ENCODE measurements at regions not wholly inside any gene's neighbourhood (a gene's known extent, or its start where the extent isn't known, plus 50 kb on each side); places are given as distances from the start of the nearest gene placed in this dataset.
A peak's percentile ranks its signal among the peaks of the same experiment; 100 is the strongest.
"Not testable (repeated sequence)": the region's sequence is repeated elsewhere in the genome, so short reads cannot be mapped to it uniquely, and the experiment has no call there.

DNA sequence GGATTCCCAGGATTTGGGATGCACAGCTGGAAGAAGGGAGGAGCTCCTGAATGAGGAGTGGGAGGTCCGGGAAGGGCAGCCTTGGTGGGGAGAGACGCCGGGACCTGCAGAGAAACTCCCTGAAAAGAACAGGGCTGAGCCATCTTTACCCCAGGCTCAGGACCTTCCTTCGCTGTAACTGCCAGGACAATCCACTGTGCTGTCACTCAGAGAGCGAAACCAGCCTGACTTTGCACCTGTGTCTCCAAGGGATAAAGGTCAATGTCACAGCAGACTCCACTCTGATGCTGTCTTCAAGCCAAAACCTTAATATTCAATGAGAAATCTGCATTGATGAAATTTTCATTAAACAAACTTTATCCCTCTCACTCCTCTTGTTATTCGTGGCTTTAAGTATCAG lies 235.4 kb upstream of the SULF2 start:
- DNase-seq: not testable (repeated sequence)

DNA sequence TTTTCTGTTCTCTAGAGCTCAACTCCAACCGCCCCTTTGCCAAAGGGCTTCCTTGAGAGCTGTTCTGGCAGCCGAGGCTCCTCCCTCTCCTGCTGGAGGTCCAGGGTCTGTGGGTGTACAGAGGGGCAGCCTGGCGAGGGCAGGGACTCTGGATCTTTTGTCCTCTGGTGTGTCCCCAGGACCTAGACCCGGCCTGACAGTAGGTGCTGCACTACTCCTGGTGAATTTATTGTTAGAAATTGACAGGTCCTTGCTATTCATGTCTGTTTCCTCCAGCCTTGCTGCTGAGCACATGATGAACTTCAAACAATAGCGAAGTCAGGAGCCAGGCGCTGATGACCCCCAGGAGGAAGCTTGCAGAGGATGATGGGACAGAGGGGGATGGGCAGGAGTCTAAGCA lies 234.7 kb upstream of the SULF2 start:
- DNase-seq: no peak

DNA sequence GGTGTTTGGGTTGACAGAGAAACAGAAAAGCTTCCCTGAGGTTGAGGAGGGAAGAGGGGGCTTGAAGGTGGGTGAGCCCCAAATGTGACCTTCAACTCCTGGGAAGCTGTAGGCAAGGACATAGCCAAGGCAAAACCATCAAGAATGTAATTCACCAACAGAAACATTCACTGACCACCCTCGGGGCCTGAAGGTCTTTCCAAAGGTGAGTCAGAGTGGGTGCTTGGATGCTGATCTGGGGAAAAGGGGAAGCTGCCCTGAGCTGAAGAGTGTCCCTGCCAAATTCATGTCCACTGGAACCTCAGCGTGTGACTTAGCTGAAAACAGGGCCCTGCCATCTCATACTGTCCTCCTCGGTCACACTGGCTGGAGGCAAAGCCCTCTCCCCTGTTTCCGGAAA lies 234.2 kb upstream of the SULF2 start:
- DNase-seq: no peak

DNA sequence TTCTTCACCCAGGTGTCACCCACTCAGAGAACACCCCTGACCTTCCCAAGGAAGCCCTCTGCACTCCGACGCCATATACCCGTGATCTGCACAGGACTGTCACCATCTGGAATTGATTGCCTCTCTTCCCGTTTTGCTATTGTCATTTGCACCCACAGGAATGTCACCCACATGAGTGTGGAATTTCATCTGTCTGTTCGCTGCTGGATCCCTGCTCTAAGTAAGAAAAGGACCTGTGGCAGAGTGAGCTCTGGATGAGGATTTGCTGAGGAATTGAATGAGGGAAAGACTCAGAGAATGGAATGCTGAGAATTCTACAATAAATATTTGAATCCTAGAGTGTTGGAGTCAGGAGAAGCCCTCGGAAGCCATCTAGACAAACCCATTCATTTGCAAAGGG lies 233.6 kb upstream of the SULF2 start:
- not testable (repeated sequence) for DNase-seq

DNA sequence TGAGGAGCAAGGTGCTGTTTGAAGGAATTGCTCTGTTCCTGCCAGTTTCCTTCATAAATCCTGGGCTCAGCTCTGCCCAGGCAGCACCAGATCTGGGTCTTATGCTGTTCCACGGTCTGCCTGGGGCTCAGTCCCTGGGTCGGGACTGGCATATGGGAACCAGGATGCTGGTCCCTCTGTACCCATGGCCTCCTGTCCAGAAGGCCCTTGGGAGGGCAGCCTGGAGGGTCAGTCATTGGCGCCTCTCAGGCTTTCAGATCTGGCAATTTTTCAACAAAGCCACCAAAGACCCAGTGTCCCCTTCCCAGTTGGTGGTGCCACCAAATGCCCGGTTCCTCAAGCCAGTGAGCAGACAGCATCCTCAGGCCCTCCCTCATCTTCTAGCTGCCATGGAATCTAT lies 232.7 kb upstream of the SULF2 start:
- no peak for DNase-seq

DNA sequence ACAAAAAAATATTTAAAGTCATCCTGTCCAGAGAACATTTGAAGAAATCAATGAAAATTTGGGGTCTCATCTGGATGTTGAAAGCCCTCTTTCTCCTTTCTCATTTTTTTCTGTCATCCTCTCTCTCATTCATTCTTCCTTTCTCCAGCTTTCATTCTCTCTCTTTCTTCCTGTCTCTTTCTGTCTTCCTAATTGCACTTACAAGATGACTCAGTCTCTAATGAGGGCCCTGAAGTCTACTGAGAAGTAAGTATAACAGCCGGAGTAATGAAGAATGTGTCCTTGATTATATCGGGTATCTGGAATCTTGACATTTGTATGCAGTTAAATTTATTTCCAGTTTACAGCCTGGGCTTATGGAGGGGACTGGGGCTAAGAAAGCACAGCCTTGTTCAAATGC lies 232.2 kb upstream of the SULF2 start:
- no peak for DNase-seq

DNA sequence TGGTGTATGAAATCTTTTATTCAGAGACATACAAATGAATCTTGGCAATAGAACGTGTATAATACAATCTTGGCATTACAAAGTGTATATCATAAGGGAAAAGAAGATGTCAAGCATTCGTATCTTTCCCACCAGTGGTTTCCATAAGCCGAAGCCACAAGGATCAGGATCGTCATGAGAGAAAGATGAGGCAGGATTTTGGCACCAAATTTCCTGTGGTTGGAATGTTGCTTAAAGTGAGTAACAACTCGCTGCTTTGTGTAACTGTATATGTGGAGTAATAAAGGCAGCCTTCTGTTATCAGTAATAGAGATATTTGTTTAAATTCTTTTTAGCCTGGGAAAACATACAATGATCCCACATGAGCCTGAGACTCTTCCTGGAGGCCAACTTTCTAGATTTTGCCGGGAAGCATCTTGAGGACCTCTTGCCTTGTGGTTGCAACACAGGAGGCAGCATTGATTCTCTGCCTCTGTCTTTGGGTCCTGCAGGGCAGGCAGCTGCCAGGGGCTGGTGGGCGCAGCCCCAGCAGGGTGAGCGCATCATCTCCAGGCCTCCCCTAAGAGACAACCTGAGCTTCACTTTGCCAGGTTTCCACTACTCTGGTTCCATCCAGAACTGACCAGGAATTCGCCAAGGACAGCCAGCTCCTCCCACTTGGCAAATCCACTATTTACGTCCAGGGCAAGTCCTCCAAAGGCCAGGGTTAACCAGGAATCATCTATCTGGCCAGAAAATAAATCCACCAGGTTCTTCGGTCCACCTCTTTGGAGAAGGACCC lies 230.9 kb upstream of the SULF2 start:
- peak; percentile 54 for DNase-seq

DNA sequence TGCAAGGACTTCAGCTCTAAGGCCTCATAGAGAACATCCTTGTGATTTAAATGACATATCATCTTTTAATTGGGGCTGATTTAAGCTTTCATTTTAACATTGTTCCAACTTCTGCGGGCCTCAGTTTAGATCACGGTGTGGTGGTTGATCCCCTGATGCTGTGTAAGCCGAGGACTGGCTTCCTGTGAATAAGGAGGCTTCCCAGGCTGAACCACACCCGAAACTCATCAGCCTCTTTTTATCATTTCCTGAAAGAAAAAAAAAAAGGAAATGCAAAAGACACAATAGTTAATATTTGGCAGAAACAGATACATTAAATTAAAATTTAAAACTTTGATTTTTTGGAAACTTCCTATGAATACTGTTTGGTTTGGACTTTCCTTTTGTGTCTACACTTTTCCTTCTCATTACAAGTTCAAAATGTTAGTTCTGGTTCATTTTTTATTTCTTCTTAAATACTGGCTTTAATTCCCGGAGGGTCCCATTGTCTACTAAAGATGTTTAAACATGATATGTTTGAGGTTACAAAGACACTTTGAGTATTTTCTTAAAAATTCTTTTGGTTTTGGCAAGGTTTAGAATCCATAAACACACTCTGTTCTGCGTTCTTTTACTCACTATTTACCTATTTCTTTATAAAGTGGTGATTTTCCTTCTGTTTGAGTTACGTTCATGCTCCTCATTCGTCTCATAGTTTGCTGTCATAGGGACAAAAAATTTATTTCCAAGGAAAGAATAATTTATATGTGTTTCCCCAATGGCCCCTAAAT lies 230.0 kb upstream of the SULF2 start:
- no peak for DNase-seq

DNA sequence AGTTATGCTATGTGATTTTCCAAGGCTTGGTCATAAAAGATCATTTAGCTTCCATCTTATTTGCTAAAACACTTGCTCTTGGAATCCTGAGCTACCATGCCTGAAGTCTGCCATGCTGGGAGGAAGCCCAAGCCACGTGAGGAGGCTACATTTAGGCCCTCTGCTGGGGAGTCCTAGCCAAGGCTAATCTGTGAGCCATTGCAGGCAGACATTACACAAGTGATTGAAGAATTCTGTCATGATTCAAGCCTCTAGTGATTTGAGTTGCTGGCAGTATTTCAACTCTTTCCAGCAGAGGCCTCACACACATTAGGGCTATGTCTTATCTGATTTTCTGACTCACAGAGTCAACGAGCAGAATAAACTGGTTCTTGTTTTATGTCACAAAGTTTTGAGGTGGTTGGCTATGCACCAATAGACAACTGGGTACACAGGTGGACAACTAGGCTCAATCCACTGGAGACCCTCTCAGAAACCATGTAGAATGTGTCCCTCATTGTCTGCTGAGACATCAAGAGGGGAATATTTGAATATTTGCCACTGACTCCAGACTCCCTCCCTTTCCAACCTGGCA lies 227.2 kb upstream of the SULF2 start:
- DNase-seq: no peak

DNA sequence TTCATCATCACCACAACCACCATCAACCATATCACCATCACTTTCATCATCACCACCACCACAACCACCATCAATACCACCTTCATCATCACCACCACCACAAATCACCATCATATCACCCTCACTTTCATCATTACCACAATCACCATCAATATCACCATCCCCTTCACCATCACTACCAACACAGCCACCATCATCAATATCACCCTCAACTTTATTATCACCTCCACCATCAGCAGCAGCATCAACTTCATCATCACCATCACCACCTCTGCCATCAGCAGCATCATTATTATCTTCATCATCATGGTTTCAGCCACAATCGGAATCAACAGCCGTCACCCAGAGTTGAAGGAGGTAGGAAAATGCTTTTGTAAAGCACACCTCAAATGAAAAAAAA lies 225.7 kb upstream of the SULF2 start:
- no peak for DNase-seq

DNA sequence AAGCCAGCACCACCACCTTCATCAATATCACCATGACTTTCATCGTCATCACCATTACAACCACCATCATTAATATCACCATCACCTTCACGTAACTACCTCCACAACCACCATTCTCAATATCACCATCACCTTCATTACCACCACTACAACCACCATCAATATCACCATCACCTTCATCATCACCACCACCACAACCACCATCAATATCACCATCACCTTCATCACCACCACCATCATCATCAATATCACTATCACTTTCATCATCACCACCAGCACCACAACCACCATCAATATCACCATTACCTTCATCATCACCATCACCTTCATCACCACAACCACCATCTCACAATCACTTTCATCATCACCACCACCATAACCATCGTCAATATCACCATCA lies 225.3 kb upstream of the SULF2 start:
- DNase-seq: no peak

DNA sequence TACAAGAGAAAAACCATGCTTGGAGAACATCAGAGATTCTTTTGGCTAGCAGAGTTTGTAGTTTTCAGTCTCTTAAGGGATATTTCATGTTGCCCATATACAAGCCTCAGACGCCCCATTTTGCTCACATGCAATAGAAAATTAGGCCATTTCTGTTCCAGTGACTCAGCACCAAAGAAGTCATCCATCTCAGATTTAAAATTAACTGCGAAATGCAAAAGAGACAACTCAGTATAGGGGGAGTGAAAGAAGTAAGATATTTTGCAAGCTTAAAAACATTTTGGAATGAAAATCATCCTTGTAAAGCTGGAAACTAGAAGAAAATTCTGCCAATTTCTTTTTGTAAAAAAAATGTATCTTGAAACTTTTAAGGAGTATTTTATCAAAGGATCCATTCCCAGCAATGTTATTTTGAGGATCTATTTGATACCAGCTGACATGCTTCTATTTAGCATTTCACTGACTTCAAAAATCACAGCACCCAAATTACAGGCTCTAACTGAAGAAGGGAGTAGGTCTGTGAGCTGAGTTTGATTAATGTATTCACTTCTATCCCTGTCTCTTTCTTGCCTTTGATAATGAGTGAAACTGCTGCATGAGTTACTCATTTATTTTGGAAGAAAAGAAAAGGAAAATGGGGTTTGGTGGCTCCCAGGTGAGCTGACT lies 223.7 kb upstream of the SULF2 start:
- DNase-seq: no peak

DNA sequence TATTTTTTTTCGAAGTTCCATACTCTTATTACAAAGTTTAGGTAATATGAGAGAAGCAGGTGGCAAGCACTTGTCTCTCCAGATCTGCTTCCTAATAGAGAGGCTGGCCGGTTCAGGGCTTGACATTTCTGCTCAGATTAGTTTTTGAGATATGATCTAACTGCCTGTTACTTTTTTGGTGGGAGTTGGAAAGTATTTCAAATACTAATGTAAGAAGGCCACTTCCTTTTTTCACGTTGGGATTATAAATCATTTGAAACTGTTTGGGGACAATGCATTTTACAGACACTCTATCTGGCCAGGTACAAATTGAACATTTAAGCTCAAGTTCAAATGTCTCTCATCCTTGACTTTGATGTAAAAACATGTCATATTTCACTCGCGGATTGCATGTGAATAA lies 222.1 kb upstream of the SULF2 start:
- no peak for DNase-seq

DNA sequence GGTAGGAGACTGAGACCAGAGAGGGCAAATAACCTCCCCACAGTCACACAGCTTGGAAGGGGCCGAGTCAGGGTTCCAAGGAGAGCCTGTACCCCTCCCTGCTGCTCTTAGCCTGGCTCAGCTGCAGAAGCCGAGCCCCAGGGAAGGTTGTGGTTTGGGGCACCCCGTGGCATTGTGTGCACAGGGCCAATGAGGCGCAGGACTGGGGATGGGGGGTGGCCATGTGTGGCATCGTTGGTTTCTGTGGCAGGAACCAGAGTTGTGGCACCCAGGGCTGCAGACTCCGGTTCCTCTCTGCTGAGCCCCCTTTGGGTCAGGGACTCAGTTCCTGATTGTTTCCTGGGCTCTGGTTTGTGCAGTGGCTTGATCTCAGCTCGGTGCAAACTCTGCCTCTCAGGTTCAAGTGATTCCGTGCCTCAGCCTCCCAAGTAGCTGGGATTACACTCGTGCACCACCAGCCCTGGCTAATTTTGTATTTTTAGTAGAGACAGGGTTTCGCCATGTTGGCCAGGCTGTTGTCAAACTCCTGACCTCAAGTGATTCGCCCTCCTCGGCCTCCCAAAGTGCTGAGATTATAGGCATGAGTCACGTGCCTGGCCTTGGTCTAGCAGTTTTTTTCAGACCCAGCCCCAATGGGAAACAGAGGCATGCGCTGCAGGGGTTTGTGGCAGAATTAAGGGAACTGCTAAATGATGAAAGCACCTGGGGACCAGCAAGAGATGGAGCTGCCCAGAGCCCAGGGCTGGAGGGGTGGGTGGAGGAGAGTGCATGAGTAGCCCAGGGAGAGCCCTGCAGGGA lies 221.0 kb upstream of the SULF2 start:
- DNase-seq: no peak

DNA sequence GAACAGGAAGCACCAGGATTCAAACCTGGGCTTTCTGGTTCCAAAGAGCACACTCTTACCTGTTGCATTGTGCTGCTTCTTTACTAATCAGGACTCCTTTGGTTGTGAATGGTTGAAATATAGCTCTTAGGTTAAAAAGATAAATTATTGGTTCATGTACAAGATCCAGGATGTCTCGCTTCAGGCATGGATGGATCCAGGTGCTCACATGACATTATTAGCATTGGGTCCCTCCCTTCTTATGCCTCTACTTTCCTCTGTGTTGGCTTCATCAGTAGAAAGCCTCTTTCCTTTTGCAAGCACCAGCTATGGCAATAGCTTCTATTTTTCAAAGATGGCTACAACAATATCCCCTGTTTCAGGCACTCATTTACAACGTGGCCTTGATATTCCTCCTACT lies 217.7 kb upstream of the SULF2 start:
- DNase-seq: no peak

DNA sequence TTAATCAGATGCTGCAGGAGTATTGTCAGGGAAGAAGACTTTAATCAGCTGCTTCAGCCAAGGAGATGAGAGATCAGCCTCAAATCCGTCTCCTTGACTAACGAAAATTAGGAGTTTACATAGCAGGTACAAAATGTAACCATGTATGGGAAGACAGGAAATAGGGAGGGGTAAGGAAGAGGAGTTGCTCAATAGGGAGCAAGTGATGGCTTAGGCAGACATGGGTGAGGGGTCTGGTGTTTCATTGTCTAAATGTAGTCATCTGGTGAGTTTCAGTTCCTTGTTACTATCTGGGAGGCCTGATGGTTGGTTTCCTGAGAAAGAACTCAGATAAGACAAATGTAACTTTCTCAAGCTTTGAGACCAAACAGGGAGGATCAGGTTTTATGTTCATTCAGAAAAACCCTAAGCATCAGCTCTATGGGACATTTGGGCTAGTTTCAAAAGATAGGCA lies 217.3 kb upstream of the SULF2 start:
- no peak for DNase-seq

DNA sequence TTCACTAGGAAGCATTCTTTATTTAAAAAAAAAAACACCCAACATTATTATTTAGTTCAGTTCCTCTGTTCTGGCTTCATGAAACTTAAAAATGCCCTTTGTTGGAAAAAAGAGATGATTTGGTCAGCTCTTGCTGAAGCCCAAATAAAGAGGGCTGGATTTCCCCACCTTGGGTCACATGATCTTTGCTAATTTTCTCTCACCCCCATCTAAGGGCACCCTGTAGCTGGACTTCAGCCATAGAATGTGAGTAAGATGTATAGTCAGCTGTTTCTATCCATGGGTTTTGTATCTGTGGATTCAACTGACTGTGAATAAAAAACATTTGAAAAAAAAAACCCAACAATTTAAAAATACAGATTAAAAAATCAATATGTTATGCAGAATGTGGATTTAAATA lies 213.9 kb upstream of the SULF2 start:
- no peak for DNase-seq

DNA sequence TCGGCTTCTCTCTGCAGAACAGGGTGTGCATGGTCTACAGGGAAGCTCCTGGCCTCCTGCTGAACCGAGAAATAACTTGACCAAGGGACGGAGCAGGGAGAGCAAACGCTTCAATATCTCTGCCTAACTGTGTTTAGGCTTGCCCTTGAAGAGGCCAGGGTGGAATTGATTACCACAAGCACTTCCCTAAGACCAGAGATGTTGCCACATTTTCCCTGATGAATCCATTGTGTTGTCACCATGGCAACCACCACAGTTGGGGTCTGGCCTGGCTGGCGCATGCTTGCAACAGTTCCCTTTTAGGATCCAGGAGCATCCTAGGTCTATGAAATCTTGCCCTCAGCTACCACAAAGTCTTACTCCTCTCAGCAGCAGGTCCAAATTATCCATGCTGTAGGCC lies 213.5 kb upstream of the SULF2 start:
- no peak for DNase-seq

DNA sequence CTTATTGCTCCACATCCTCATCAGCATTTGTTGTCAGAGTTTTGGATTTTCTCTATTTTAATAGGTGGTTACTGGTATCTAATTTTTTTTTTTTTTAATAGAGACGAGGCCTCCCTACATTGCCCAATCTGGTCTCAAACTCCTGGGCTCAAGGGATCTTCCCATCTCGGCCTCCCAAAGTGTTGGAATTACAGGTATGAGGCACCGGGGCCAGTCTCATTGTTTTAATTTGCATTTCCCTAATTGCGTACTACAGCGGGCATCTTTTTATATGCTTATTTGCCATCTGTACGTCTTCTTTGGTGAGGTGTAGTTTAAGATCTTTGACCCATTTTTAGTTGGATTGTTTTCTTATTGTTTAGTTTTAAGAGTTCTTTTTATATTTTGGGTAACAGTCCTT lies 210.4 kb upstream of the SULF2 start:
- no peak for DNase-seq

DNA sequence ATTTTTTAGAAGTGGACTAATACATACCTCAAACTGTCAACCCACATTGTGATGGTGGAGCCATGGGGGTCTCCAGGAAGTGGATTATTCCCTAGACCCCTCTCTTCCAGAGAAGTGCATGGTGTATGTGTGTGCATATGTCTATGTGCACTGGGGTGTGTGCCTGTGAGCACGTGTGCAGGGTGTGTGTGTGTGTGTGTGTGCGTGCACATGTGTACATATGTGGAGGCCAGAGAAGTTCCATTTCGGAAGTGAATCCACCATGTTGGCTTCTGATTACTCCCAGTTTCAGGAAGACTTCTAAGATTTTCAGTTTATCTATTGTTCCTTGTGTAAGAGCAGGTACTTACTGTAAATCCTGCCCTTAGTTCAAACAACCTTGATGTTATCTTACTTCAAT lies 208.5 kb upstream of the SULF2 start:
- DNase-seq: no peak

DNA sequence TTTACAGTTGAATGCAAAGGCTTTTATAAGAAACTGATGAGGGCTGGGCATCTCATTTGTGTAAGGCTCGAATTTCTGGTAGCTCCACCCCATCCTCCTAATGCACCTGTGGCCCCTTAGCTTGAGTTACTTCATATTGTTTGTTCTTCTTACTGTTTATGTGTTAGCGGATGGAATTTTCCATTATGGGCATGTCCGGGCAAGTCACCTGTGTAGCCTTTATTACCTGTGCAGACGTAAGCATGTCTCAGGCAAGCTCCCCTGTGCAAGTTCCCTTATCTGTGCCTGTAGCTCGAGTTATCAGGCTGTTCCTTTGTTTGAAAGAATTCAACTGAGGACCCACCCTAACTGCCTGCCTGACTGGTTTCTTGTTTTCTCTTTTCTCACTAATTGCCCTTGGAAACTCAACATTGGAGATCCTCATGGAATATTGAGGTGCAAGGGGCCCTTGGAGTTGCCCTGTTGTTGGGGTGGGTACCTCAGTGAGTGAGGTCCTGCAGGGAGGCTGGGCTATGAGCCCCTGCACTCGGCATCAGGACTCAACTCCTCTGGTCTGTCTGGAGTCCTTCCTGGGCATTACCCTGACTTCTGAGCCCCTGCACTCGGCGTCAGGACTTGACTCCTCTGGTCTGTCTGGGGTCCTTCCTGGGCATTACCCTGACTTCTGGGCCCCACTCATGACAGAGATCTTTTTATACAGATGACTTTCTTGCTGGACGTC lies 207.9 kb upstream of the SULF2 start:
- no peak for DNase-seq

DNA sequence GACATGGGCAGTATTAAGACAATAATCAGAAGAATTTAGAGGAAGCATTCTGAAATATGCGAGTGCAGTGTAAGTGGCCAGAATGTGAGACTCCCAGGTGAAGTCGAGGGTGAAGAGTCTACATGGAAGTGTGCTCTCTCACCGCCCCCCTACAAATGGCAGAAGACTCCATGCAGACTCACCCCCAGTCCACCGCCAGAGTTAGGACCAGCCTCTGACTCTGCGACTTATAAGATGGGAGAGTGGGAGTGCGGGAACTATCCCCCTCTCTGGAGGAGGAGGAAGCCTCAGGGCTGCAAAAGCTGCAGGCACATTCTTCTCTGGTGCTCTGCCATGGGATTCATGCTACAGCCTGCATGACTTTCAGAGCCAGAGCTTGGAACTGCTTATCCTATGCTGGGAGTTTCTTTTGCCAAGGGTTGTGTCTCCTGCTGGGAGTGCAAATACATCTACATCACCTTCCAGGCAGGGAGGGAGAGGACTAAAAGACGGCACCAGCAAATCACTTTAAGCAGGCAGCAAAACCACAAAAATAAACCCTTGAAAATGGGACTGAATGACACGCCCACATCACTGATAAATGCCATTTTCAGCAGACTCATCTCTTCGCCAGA lies 206.7 kb upstream of the SULF2 start:
- DNase-seq: no peak

Measured in femur (tissue), 1 donor.